ENCODE measurements at regions not wholly inside any gene's neighbourhood (a gene's known extent, or its start where the extent isn't known, plus 50 kb on each side); places are given as distances from the start of the nearest gene placed in this dataset.

DNA sequence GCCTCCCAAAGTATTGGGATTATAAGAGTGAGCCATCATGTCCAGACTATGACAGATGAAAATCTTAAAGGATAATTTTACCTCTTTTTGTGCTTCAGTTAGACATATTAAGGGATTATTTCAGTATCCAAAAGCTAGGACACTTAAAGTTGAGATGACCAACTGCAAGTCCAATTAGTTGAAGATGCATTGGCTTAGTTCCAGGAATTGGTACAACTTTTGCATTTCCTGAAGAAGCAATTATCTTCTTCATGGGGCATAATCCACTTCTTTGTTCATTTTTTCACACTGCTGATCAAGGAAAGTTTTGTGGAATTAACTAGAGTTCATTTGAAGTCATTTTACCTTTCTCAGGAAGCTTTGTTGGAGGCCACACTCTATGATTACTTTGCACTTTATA, 72.0 kb upstream of the HECW1 start:
- TF ChIP-seq, protein P1, sequence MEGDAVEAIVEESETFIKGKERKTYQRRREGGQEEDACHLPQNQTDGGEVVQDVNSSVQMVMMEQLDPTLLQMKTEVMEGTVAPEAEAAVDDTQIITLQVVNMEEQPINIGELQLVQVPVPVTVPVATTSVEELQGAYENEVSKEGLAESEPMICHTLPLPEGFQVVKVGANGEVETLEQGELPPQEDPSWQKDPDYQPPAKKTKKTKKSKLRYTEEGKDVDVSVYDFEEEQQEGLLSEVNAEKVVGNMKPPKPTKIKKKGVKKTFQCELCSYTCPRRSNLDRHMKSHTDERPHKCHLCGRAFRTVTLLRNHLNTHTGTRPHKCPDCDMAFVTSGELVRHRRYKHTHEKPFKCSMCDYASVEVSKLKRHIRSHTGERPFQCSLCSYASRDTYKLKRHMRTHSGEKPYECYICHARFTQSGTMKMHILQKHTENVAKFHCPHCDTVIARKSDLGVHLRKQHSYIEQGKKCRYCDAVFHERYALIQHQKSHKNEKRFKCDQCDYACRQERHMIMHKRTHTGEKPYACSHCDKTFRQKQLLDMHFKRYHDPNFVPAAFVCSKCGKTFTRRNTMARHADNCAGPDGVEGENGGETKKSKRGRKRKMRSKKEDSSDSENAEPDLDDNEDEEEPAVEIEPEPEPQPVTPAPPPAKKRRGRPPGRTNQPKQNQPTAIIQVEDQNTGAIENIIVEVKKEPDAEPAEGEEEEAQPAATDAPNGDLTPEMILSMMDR (IDR thresholded peaks at IDR 0.05): no peak
- no peak for TF ChIP-seq SIN3A (IDR thresholded peaks at IDR 0.05; ENCODE audit: borderline replicate concordance, insufficient read depth, low read depth, low read length)
- TF ChIP-seq, protein P2, sequence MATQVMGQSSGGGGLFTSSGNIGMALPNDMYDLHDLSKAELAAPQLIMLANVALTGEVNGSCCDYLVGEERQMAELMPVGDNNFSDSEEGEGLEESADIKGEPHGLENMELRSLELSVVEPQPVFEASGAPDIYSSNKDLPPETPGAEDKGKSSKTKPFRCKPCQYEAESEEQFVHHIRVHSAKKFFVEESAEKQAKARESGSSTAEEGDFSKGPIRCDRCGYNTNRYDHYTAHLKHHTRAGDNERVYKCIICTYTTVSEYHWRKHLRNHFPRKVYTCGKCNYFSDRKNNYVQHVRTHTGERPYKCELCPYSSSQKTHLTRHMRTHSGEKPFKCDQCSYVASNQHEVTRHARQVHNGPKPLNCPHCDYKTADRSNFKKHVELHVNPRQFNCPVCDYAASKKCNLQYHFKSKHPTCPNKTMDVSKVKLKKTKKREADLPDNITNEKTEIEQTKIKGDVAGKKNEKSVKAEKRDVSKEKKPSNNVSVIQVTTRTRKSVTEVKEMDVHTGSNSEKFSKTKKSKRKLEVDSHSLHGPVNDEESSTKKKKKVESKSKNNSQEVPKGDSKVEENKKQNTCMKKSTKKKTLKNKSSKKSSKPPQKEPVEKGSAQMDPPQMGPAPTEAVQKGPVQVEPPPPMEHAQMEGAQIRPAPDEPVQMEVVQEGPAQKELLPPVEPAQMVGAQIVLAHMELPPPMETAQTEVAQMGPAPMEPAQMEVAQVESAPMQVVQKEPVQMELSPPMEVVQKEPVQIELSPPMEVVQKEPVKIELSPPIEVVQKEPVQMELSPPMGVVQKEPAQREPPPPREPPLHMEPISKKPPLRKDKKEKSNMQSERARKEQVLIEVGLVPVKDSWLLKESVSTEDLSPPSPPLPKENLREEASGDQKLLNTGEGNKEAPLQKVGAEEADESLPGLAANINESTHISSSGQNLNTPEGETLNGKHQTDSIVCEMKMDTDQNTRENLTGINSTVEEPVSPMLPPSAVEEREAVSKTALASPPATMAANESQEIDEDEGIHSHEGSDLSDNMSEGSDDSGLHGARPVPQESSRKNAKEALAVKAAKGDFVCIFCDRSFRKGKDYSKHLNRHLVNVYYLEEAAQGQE (IDR thresholded peaks at IDR 0.05; ENCODE audit: insufficient read depth in 1 of 2, low read depth in 2 of 2, low read length in 1 of 2): no peak
